CD4-positive, alpha-beta memory T cell (primary cell): ENCODE measurements at regions not wholly inside any gene's neighbourhood (a gene's known extent, or its start where the extent isn't known, plus 50 kb on each side); places are given as distances from the start of the nearest gene placed in this dataset.
A peak's percentile ranks its signal among the peaks of the same experiment; 100 is the strongest.

Source experiments
- CTCF ChIA-PET: fragments of 350-600 bp; sonication (Branson Sonifier 250); formaldehyde crosslinking; loops from one replicate; lab custom pipeline; 2021; ENCODE audit warnings: inconsistent platforms; ENCODE audit not compliant: partially characterized antibody; lab: Charles Lee
- POLR2A ChIA-PET: fragments of 350-600 bp; sonication (Branson Sonifier 250); formaldehyde crosslinking; loops from one replicate; lab custom pipeline; 2021; ENCODE audit not compliant: partially characterized antibody; lab: Charles Lee
- DNase-seq, 5 donors: peaks; one replicate each; pipeline versions ENCODE4 v3.0.0 to v3.0.0-alpha.2; 2020 to 2022; ENCODE audit warnings: mixed read lengths in 1 of 5
- H3K27ac ChIP-seq: one replicate; pipeline ENCODE4 v1.7.0; 2013; ENCODE audit warnings: low read depth, low read length
- H3K27me3 ChIP-seq: 2 replicates; pipeline ENCODE4 v1.7.0; 2013; ENCODE audit warnings: mild to moderate bottlenecking, low read length, moderate library complexity; ENCODE audit not compliant: insufficient read depth
- H3K36me3 ChIP-seq: 2 replicates; pipeline ENCODE4 v1.7.0; 2013; ENCODE audit warnings: mild to moderate bottlenecking, low read length, moderate library complexity; ENCODE audit not compliant: insufficient read depth
- H3K4me1 ChIP-seq: 2 replicates; pipeline ENCODE4 v1.7.0; 2013; ENCODE audit warnings: mild to moderate bottlenecking, low read length, moderate library complexity; ENCODE audit not compliant: insufficient read depth
- H3K4me3 ChIP-seq, 2 donors: one replicate each; pipeline ENCODE4 v1.7.0; 2013; ENCODE audit warnings: low read length in 2 of 2, mild to moderate bottlenecking in 1 of 2
- H3K9me3 ChIP-seq, 2 donors: one replicate each; pipeline ENCODE4 v1.7.0; 2013; ENCODE audit warnings: low read length in 2 of 2, control low read depth in 1 of 2; ENCODE audit not compliant: control insufficient read depth in 1 of 2
- H3K27ac Mint-ChIP-seq, 7 donors: one replicate each; pipeline ENCODE4 v1.8.0; 2020 to 2021; ENCODE audit warnings: mixed read lengths in 7 of 7, mild to moderate bottlenecking in 6 of 7, inconsistent platforms in 3 of 7, moderate library complexity in 3 of 7
- H3K27me3 Mint-ChIP-seq, 2 donors: one replicate each; pipeline ENCODE4 v1.8.0; 2020 to 2021; ENCODE audit warnings: mixed read lengths in 2 of 2
- H3K36me3 Mint-ChIP-seq, 2 donors: one replicate each; pipeline ENCODE4 v1.8.0; 2020 to 2021; ENCODE audit warnings: mixed read lengths in 2 of 2, inconsistent platforms in 1 of 2, mild to moderate bottlenecking in 1 of 2
- H3K4me1 Mint-ChIP-seq, 4 donors: one replicate each; pipeline ENCODE4 v1.8.0; 2020 to 2021; ENCODE audit warnings: mixed read lengths in 4 of 4, mild to moderate bottlenecking in 1 of 4
- H3K4me3 Mint-ChIP-seq, 8 donors: one replicate each; pipeline ENCODE4 v1.8.0; 2020 to 2021; ENCODE audit warnings: mixed read lengths in 8 of 8, mild to moderate bottlenecking in 7 of 8, moderate library complexity in 6 of 8, inconsistent platforms in 3 of 8
- H3K9me3 Mint-ChIP-seq, 8 donors: one replicate each; pipeline ENCODE4 v1.8.0; 2020 to 2021; ENCODE audit warnings: mixed read lengths in 8 of 8, mild to moderate bottlenecking in 5 of 8, inconsistent platforms in 3 of 8, moderate library complexity in 1 of 8
- intact Hi-C: fragments of 100-400 bp; cut with micrococcal nuclease; formaldehyde crosslinking; loops from one replicate; pipeline ENCODE4 v1.15.1; 2023

GRCh38 chr7:118312966-118313365, 88.5 kb downstream of the ANKRD7 start:
- DNase-seq: no peak
- no peak overlapping the region for H3K4me3 Mint-ChIP-seq
- ChIA-PET POLR2A (no interaction called here), CTCF (no interaction called here)
- intact Hi-C loops: no loop called here
- peaks cover 5 to 19% (median 13%) of the 10 kb centered on the region in 8 donors for H3K9me3 Mint-ChIP-seq
- no peak overlapping the region for H3K27ac Mint-ChIP-seq
- H3K27me3 Mint-ChIP-seq: peaks cover 2 to 5% of the 10 kb centered on the region in 2 donors
- Histone ChIP-seq H3K4me3 (no peak overlapping the region), H3K4me1 (no peaks in the 10 kb centered on the region), H3K36me3 (no peaks in the 10 kb centered on the region), H3K27me3 (no peaks in the 10 kb centered on the region), H3K9me3 (no peaks in the 10 kb centered on the region), H3K27ac (no peak overlapping the region)
- H3K4me1 Mint-ChIP-seq: no peaks in the 10 kb centered on the region
- no peaks in the 10 kb centered on the region for H3K36me3 Mint-ChIP-seq

- intact Hi-C loops: no loop called here
- ChIA-PET POLR2A (no interaction called here), CTCF (no interaction called here)
- H3K27me3 ChIP-seq: no peaks in the 10 kb centered on the region
- no peak for DNase-seq
- no peak overlapping the region for H3K4me3 Mint-ChIP-seq
- no peak overlapping the region for H3K27ac Mint-ChIP-seq
- no peak overlapping the region for H3K4me3 ChIP-seq
- H3K4me1 ChIP-seq: no peaks in the 10 kb centered on the region
- peaks cover 0 to 4% (median 0%) of the 10 kb centered on the region in 8 donors for H3K9me3 Mint-ChIP-seq
- peaks cover 0 to 6% of the 10 kb centered on the region in 2 donors for H3K27me3 Mint-ChIP-seq
- no peaks in the 10 kb centered on the region for H3K9me3 ChIP-seq
- no peaks in the 10 kb centered on the region for H3K36me3 Mint-ChIP-seq
- no peaks in the 10 kb centered on the region for H3K36me3 ChIP-seq
- H3K27ac ChIP-seq: no peak overlapping the region
- H3K4me1 Mint-ChIP-seq: no peaks in the 10 kb centered on the region
Observed at GRCh38 chr7:118324790-118325449, 100.4 kb downstream of the ANKRD7 start.

- Mint-ChIP-seq H3K9me3 (peaks cover 0 to 4% (median 0%) of the 10 kb centered on the region in 8 donors), H3K4me1 (no peaks in the 10 kb centered on the region), H3K27ac (no peak overlapping the region), H3K4me3 (no peak overlapping the region), H3K36me3 (no peaks in the 10 kb centered on the region), H3K27me3 (peaks cover 0 to 6% of the 10 kb centered on the region in 2 donors)
- Histone ChIP-seq H3K27me3 (no peaks in the 10 kb centered on the region), H3K4me3 (no peak overlapping the region), H3K36me3 (no peaks in the 10 kb centered on the region), H3K27ac (no peak overlapping the region), H3K9me3 (no peaks in the 10 kb centered on the region), H3K4me1 (no peaks in the 10 kb centered on the region)
- POLR2A ChIA-PET: no interaction called here
- DNase-seq: no peak
- CTCF ChIA-PET: no interaction called here
- intact Hi-C loops: no loop called here
Observed at GRCh38 chr7:118325450-118325808, 100.9 kb downstream of the ANKRD7 start.

GRCh38 chr7:118327174-118327573, 102.7 kb downstream of the ANKRD7 start:
- no peak overlapping the region for H3K27ac Mint-ChIP-seq
- no peak overlapping the region for H3K4me3 ChIP-seq
- H3K4me1 ChIP-seq: no peaks in the 10 kb centered on the region
- no peaks in the 10 kb centered on the region for H3K36me3 ChIP-seq
- ChIA-PET POLR2A (no interaction called here), CTCF (no interaction called here)
- H3K9me3 Mint-ChIP-seq: peaks cover 0 to 4% (median 0%) of the 10 kb centered on the region in 8 donors
- H3K9me3 ChIP-seq: no peaks in the 10 kb centered on the region
- H3K27me3 ChIP-seq: no peaks in the 10 kb centered on the region
- H3K27ac ChIP-seq: no peak overlapping the region
- no peak overlapping the region for H3K4me3 Mint-ChIP-seq
- DNase-seq: no peak
- intact Hi-C loops: no loop called here
- H3K27me3 Mint-ChIP-seq: peaks cover 0 to 6% of the 10 kb centered on the region in 2 donors
- no peaks in the 10 kb centered on the region for H3K36me3 Mint-ChIP-seq
- no peaks in the 10 kb centered on the region for H3K4me1 Mint-ChIP-seq

GRCh38 chr7:118328505-118329211, 104.2 kb downstream of the ANKRD7 start:
- Histone ChIP-seq H3K36me3 (no peaks in the 10 kb centered on the region), H3K27me3 (no peaks in the 10 kb centered on the region), H3K9me3 (no peaks in the 10 kb centered on the region), H3K4me1 (no peaks in the 10 kb centered on the region), H3K27ac (no peak overlapping the region), H3K4me3 (no peak overlapping the region)
- H3K4me1 Mint-ChIP-seq: no peaks in the 10 kb centered on the region
- H3K27me3 Mint-ChIP-seq: peaks cover 0 to 6% of the 10 kb centered on the region in 2 donors
- no peak overlapping the region for H3K27ac Mint-ChIP-seq
- intact Hi-C loops: no loop called here
- no peak for DNase-seq
- H3K4me3 Mint-ChIP-seq: peak overlapping the region in 1 of 8 donors; percentile 19
- H3K9me3 Mint-ChIP-seq: peaks cover 0 to 4% (median 0%) of the 10 kb centered on the region in 8 donors
- POLR2A ChIA-PET: no interaction called here
- no peaks in the 10 kb centered on the region for H3K36me3 Mint-ChIP-seq
- CTCF ChIA-PET: no interaction called here

- intact Hi-C loops: no loop called here
- Mint-ChIP-seq H3K4me1 (no peaks in the 10 kb centered on the region), H3K27ac (no peak overlapping the region), H3K36me3 (no peaks in the 10 kb centered on the region), H3K4me3 (no peak overlapping the region), H3K27me3 (peaks cover 0 to 4% of the 10 kb centered on the region in 2 donors), H3K9me3 (no peaks in the 10 kb centered on the region)
- Histone ChIP-seq H3K9me3 (no peaks in the 10 kb centered on the region), H3K4me3 (no peak overlapping the region), H3K4me1 (no peaks in the 10 kb centered on the region), H3K27me3 (no peaks in the 10 kb centered on the region), H3K36me3 (no peaks in the 10 kb centered on the region), H3K27ac (no peak overlapping the region)
- no peak for DNase-seq
- POLR2A ChIA-PET: no interaction called here
- CTCF ChIA-PET: no interaction called here
Observed at GRCh38 chr7:118330388-118330787, 105.9 kb downstream of the ANKRD7 start.

GRCh38 chr7:118346748-118347147, 122.2 kb downstream of the ANKRD7 start:
- no peaks in the 10 kb centered on the region for H3K9me3 ChIP-seq
- Mint-ChIP-seq H3K36me3 (no peaks in the 10 kb centered on the region), H3K27me3 (no peaks in the 10 kb centered on the region), H3K4me1 (no peaks in the 10 kb centered on the region), H3K4me3 (no peak overlapping the region), H3K27ac (no peak overlapping the region), H3K9me3 (peaks cover 0 to 6% (median 0%) of the 10 kb centered on the region in 8 donors)
- intact Hi-C loops: no loop called here
- H3K27ac ChIP-seq: no peak overlapping the region
- H3K4me3 ChIP-seq: no peak overlapping the region
- H3K27me3 ChIP-seq: no peaks in the 10 kb centered on the region
- CTCF ChIA-PET: no interaction called here
- DNase-seq: no peak
- no peaks in the 10 kb centered on the region for H3K36me3 ChIP-seq
- H3K4me1 ChIP-seq: no peaks in the 10 kb centered on the region
- POLR2A ChIA-PET: no interaction called here
